NCI-H748 (cell line): ENCODE measurements at regions not wholly inside any gene's neighbourhood (a gene's known extent, or its start where the extent isn't known, plus 50 kb on each side); places are given as distances from the start of the nearest gene placed in this dataset.
A peak's percentile ranks its signal among the peaks of the same experiment; 100 is the strongest.
"Not testable (repeated sequence)": the region's sequence is repeated elsewhere in the genome, so short reads cannot be mapped to it uniquely, and the experiment has no call there.

ENCODE experiments used
- DNase-seq: peaks from one replicate; lab custom pipeline; 2025; ENCODE audit not compliant: unreplicated experiment; lab: John Stamatoyannopoulos, UW

- no peak for DNase-seq
These were observed 58.0 kb upstream of the FBXO11 start for GRCh38 chr2:47964277-47964676.

GRCh38 chr2:47964722-47965434 lies 58.6 kb upstream of the FBXO11 start:
- DNase-seq, result peak; percentile 23

- DNase-seq, result not testable (repeated sequence)
These were observed 70.4 kb upstream of the FBXO11 start for GRCh38 chr2:47976728-47977127.

DNA sequence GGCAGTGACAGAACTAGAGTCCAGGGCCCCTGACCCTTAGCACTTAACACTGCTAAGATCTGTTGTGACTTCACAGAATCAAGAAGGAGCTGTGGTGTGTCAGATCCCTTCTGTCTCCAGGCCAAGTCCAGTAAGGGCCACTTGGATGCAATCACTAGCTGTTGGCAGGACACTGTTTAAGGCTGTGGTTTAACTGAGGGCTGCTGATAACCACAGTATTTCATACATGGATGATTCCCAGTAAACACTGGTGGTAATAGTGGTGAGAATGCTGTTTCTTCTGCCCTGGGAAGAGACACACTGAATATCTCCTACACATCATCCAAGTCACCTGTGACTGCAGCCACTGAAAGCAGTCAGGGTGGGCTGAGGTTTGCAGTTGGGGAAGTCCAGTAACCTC lies 77.7 kb upstream of the FBXO11 start:
- no peak for DNase-seq

GRCh38 chr2:47990503-47990902 lies 84.2 kb upstream of the FBXO11 start:
- no peak for DNase-seq

DNA sequence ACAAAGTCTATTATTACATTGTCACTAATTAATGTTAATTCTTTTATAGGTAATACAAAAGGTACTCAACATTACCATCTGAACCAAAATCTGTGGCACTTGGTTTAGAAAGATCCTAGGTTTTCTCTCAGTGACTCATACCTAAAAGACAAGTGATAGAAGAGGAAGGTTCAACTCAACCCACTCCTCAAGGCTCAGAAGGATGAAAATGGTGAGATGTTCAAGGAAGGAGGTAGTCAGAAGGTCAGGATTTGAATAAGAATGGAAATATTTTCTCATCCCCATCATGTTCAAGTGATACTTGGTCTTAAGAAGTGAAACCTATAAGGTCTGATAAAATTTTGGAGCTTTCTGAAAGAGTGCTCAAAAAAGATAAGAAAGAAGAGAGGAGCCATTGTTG lies 86.4 kb upstream of the FBXO11 start:
- DNase-seq, result no peak

DNA sequence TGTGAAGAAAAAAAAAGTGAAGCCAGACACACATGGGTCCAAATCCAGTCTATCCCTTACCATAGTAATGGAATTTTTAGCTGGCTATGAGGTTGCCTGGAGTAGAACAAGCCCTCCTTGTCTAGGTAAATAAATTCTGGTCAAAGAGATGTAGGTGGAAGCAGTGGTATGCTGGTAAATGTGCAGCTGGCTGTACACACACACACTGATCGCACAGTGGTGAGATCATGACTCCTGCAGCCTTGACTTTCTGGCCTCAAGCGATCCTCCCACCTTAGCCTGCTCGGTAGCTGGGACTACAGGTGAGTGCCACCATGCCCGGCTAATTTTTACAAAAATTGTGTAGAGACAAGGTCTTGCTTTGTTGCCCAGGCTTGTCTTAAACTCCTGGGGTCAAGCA lies 90.5 kb upstream of the FBXO11 start:
- DNase-seq, result no peak

GRCh38 chr2:47999512-47999911 lies 93.2 kb upstream of the FBXO11 start:
- no peak for DNase-seq

GRCh38 chr2:48001498-48001897 lies 95.2 kb upstream of the FBXO11 start:
- no peak for DNase-seq

DNA sequence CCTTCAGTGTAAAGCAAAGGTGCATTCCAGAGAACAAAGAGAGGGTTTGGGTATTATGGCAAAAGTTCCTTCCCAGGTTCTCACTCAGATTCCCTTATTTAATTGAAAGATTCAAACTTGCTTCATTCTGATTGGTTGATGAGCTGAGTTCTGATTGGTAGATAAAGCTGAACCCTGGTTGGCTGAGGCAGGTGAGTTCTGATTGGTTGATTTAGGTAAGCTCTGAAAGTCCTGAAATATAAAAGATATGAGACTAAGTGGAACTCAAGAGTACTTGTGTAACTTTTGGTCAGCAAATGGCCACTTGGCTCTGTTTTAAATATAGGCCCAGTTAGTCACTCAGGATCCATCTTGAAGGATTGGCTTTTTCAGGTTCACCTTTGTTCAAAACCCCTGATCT lies 99.8 kb upstream of the FBXO11 start:
- DNase-seq, result no peak

DNA sequence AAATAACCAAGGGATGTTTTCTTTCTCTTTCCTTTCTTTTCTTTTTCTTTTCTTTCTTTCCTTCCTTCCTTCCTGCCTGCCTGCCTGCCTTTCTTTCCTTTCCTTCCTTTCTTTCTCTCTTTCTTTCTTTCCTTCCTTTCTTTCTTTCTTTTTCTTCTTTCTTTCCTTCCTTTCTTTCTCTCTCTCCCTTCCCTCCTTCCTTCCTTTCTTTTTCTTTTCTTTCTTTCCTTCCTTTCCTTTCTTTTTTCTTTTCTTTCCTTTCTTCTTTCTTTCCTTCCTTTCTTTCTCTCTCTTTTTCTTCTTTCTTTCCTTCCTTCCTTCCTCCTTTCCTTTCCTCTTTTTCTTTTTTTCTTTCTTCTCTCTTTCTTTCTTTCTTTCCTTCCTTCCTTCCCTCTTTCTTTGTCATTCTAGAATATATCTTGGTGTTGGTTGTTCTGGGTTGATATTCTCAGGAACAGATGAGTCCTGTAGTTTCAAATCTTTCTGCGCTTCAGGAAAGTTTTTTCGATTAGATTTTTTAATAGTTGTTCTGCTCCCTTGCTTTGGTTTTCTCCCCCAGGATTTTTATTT lies 101.5 kb upstream of the FBXO11 start:
- DNase-seq, result no peak

GRCh38 chr2:48009256-48009655 lies 103.0 kb upstream of the FBXO11 start:
- DNase-seq, result no peak

GRCh38 chr2:48015421-48015820 lies 109.1 kb upstream of the FBXO11 start:
- no peak for DNase-seq

DNA sequence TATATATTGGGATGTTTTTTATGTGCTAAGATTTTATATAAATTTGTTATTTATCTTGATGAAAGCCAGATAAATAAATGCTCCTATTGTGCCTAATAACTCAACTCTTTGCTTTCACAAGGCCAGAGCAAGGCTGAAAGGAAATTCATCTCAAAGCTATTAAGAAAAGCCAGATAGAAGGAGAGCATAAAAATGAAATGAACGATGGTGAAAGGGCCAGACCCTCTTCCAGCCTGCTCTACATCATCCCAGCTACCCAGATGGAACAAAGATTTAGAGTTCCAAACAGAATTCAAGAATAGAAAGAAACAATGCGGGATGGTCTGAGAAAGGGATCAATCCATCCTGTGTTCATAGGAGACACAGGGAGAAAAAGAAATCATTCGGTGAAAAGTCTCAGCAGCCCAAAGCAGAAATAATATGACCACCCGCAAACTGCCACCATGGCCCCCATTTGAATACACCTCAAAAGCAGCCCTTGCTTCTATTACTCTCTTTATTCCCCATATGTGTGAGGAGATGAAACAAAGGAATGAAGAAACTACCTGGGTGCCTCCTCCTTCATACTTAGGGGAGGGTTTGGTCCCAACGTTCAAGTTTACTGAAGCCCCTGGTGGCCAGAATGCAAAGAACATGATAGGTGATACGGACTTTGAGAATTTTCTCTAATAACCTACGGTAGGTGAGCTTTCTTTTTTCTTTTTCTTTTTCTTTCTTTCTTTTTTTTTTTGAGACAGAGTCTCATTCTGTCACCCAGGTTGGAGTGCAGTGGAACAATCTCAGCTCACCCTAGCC lies 110.1 kb upstream of the FBXO11 start:
- peak; percentile 1 for DNase-seq

- DNase-seq, result no peak
These were observed 110.8 kb upstream of the FBXO11 start for GRCh38 chr2:48017136-48017535.

GRCh38 chr2:48018480-48018879 lies 112.2 kb upstream of the FBXO11 start:
- no peak for DNase-seq

- no peak for DNase-seq
These were observed 120.6 kb upstream of the FBXO11 start for GRCh38 chr2:48026865-48027264.

DNA sequence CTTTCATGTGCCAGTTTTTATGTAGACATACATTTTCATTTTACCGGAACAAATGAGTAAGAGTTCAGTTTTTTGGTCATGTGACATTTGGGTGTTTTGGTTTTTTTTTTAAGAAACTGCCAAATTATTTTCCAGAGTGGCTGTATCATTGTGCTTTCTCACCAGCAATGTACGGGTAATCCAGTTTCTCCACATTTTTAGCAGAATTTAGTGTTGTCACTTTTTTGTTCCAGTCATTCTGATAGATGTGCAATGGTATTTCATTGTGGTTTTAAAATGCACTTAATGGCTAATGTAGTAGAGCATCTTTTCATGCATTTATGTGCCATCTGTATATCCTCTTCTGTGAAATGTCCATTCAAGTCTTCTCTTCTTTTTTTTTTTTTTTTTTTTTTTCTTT lies 126.5 kb upstream of the FBXO11 start:
- no peak for DNase-seq

- DNase-seq, result no peak
These were observed 128.0 kb upstream of the FBXO11 start for GRCh38 chr2:48034295-48034694.

DNA sequence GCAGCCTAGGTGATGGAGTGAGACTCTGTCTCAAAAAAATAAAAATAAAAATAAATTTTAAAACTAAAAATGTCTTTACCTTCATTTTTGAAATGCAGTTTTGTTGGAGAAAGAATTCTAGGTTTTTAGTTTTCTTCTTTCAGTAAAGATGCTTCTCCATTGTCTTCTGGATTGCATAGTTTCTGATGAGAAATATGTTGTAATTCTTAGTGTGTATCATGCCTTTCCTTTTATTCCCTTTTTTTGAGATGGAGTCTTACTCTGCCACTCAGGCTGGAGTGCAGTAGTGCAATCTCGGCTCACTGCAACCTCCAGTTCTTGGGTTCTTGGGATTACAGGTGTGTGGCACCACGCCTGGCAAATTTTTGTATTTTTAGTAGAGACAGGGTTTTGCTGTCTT lies 130.0 kb upstream of the FBXO11 start:
- DNase-seq, result no peak

DNA sequence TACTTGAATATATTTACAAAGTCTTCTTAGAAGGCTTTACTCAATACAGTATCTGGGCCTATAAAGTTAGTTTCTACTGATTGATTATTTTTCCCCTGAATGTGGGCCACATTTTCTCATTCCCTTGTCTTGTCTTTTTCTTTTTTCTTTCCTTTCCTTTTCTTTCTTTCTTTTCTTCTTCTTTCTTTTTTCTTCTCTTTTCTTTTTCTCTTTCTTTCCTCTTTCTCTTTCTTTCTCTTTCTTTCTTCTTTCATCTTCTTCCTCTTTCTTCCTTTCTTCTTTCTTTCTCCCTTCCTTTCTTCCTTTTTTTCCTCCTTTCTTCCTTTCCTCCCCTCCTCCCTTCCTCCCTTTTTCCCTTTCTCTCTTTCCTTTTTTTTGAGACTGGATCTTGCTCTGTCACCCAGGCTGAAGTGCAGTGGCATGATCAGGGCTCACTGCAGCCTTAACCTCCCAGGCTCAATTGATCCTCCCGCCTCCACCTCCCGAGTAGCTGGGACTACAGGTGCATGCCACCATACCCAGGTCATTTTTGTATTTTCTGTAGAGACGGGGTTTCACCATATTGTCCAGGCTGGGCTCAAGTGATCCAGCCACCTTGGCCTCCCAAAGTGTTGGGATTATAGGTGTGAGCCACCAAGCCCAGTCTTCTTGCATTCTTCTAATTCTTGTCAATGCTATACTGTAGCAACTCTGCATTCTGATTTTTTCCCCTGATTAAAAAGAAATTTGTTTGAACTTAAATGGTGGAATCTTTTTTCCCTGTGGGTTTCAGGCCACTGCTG lies 133.1 kb upstream of the FBXO11 start:
- DNase-seq, result no peak
